ENCODE measurements at regions not wholly inside any gene's neighbourhood (a gene's known extent, or its start where the extent isn't known, plus 50 kb on each side); places are given as distances from the start of the nearest gene placed in this dataset.

DNA sequence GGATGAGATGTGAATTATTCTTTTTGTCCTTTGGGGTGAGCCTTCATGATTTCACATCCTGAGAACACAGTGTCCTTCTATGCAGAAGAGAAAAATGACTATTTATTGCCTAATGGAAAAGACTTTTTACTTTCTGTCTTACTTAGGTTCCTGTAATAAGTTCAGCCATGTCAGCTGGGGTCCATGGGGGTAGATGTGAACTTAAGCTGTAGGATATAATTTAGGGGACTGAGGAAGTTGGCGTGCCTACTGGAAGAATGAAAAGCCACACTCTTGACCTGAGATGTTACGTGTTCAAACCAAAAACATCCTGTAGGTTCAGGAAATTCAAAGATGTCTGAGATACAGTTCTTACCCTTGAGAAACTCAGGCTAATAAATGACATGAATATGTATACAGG is 660.5 kb downstream of the TOX3 start:
- no peak for DNase-seq

DNA sequence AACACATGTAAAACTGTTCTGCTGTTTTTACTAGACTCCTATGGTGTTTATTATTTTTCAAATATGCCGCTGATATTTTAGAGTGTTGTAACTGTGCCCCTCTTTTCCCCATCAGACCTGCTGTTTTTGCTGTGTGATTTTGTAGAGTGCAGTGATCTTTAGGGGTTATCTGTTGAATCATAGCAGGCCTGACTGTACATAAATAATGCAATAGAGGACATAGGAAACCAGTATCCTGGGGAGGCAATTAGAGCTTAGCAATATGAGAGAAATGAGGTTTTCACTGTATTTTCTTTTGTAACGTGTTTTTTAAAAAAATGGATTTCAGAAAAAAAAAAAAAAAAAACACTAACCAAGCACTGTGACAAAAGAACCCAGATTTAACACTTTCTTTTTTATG is 662.2 kb downstream of the TOX3 start:
- no peak for DNase-seq

GRCh38 chr16:51881731-51882130 is 665.2 kb downstream of the TOX3 start:
- no peak for DNase-seq

GRCh38 chr16:51880776-51881175 is 666.2 kb downstream of the TOX3 start:
- no peak for DNase-seq

DNA sequence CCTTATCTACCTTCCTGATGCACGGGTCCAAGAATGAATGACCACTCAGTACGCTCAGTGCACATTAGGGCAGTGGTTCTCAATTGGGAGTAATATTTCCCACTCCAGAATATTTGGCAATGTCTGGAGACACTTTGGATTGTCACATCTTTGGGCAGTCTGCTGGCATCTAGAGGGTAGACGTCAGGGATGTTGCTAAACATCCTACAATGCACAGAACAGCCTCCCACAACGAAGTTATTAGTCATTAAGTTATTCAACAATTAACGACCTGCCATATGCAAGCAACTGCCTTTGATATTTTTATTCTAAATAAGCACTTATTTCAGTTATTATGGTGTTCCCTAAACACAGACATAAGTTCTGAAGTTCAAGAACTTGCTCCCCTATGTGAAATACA is 669.3 kb downstream of the TOX3 start:
- no peak for DNase-seq

GRCh38 chr16:51876934-51877333 is 670.0 kb downstream of the TOX3 start:
- no peak for DNase-seq

DNA sequence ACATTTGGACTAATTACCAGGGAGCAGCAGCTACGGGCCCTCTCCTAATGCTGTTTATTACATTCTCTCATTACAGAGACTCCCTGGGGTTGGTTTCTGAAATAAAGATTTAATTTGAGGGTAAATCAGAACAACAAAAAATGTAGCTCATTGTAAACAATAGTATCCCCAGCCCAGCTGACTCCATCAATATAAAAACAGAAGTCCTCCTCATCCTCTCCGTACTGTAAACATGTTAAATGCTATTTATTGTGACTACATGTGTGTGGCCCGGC is 670.4 kb downstream of the TOX3 start:
- no peak for DNase-seq

- DNase-seq, result no peak
Measured at GRCh38 chr16:51875834-51876600, 670.9 kb downstream of the TOX3 start.

DNA sequence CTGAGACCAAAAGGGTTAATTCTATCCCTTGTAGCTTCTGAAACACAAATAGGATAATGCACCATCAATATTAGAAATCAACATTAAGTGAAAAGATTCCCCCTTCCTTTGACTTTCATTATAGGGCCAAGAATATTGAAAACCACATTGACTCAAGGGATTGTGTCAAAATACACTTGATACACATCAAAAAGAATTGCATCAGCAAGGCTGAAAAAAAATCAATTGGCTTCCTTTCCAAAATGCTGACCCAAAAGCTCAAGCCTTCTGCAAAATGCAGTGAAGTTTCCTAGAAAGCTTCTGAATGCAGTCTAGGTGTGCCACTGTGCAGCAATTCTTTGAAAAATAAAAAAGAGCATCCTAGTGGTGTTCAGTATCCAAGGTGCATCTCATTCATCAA is 674.4 kb downstream of the TOX3 start:
- no peak for DNase-seq

GRCh38 chr16:51870296-51870854 is 676.6 kb downstream of the TOX3 start:
- DNase-seq, result no peak

DNA sequence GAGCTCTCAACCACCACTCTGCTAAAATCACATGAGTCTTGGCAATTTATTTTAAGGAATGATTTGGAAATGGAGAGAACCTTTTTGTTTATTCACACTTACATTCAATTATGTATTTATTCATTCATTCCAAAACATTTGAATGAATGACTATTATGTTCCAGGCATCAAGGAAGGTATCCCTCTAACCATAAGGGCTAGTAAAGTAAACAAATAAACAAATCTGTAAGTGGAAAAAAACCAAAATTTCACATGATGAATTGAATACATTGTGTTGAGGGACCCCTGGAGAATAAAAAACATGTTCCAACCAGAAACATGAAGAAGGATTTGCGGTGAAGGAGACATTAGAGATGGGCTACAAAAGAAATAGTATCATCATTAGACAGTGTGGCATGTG is 677.8 kb downstream of the TOX3 start:
- DNase-seq, result no peak

DNA sequence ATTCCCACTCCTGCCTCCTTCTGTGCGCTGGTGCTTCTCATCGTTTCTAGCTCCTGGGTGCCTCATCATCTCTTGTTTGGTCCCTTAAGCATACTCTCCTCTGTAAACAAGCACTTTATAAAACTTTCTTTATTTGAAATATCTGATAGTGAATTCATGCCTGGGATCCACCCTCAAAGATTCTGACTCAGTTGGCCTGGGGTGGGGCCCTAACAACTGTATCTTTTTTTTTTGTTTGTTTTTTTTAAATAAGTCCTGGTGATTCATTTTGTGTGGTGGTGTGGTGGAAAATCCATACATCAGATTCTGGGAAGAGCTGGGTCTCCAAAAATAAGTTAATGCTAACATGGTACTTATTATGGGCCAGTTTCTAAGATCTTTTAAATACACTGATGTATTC is 678.3 kb downstream of the TOX3 start:
- DNase-seq, result no peak

DNA sequence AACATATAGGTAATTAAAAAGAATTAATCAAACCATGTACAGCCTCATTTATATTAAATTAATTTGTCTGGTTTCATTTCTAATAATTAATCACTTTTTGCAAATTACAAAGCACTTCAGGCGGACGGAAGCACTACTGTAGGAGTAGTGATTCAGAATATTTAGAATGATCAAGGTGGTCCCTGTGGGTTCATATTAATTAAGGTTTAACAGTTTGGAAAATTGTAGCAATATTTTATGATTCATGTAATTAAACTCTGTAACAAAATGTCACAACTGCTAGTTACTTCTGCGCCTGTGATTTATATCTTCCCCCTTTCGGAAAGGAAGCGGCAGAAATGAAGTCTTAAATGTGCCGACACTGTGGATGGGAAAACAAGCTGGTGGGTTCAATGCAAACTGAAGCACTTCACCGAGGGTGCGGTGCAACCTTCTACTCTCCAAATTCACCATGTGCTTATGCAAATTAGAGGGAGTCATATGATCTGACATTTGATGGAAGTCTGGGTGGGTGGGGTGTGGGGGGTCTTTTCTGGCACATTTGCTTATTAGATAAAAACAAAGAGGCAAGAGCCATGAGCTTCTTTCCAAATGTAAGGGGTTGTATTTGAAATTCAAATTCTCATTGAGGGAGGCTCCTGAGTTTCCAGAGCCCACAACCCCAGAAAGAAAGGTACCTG is 679.4 kb downstream of the TOX3 start:
- no peak for DNase-seq

GRCh38 chr16:51864575-51864974 is 682.4 kb downstream of the TOX3 start:
- DNase-seq, result no peak

DNA sequence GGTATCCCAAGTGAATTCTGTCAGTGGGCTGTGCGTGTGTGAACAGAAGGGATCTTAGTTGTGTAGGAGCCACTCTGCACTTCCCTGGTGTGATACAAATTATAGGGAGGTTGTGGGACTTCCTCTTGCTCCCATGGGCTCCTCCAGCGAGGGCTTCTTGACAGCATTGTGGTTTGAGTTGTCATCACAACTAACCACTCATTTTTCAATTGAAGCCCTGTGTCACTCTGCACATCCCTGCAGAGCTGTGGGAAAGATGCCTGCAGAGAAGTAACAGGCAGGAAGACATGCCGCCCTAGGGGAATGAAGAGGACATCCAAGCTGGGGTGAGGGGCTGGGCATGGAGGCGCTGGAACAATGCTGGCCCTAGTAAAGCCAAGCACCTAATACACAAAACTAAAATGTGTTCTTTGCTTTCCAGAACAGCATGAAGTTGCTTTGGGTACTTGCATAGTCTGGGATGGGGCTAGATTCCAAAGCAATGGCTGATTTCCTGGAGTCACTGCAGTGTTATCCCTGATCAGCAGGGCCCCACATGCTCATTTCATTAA is 692.5 kb downstream of the TOX3 start:
- DNase-seq, result no peak

DNA sequence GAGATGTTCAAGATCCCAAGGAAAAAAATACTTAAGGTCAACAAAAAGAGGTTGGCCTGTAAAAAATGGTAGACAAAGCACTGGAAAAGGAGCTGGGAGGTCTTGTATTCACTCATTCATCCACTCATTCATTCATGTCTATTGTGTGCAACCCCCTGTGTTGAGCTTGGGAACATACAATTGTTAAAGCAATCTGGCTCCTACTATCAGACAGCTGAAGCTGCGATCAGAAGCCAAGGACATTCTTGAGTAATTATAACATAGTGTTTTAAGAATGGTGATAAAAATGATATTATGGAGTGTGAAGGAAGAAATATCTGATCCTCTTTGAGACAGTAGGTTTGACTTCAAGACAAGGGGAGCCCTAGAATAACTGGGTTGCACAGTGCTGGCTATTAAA is 693.4 kb downstream of the TOX3 start:
- no peak for DNase-seq

- no peak for DNase-seq
Measured at GRCh38 chr16:51852892-51853291, 694.1 kb downstream of the TOX3 start.

DNA sequence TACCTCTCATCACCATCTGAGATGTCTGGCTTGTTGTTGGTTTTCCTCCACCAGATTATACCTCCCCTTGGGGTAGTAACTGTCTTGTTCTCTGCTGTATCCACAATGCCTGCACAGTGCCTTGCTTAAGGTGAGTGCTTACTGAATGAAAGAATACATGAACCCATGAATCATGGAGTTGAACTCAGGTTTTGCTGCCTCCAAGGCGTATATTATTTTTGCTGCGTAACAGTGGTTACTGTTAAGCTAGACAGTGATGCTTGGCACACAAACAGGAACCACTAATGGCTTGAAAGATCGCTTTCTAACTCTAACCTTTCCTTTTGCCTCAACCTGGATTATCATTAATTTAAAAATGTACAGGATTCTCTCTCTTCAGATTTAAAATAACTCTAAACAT is 695.8 kb downstream of the TOX3 start:
- no peak for DNase-seq

GRCh38 chr16:51849715-51850114 is 697.2 kb downstream of the TOX3 start:
- DNase-seq, result no peak

GRCh38 chr16:51845586-51846305 is 694.7 kb upstream of the SALL1 start:
- DNase-seq, result no peak

DNA sequence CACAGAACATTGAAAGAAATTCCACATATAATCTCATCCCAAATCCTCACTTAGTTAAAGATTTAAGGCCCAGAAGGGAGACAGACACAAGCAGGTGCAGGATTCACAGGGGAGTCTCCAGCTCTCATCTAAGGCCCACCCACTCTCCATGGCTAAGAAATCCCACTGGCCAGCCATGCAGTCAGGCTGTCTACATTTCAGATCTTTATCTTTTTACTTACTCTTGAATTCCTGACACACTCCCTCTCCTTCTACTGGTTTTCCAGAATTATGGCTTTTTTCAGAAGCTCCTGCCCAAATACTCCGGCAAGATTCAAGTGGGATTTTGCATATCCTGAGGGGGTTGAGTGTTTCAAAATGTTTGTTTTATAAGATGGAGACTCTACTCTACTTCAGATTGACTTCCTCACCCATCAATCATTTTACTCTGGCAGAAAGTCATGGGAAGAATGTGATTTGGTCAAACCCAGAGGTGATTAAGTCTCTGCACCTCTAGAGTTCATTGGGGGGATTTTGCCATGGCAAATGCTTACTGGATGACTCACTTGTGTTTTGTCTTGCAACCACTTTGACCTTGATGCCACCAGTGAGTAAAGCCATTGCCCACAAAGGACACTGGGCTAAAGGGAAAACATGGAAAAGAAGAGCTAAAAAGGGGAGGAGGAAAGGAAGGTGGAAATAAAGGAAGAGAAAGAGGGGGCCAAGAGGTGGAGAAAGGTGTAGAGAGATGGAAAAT is 688.8 kb upstream of the SALL1 start:
- no peak for DNase-seq

GRCh38 chr16:51834794-51835193 is 683.7 kb upstream of the SALL1 start:
- DNase-seq, result no peak

DNA sequence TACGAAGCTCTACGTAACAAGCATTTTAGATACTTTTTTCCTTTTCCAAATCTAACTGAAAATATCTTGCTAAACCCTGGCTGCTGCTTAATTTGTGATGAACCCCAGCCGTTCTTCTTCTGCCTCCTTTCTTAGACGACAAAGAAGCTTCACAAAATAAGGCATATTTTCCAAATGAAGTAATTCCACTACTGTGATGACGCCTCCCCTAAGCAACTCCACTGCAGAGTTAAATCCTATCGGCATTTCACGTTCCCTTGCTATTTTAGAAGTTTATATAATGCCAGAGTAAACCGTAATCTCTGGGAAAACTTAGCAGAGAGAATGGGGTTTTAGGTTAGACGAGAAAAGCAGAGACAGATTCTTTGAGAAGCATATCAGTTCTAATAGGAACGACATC is 683.1 kb upstream of the SALL1 start:
- no peak for DNase-seq
